HG02610 (cell line): ENCODE measurements at regions not wholly inside any gene's neighbourhood (a gene's known extent, or its start where the extent isn't known, plus 50 kb on each side); places are given as distances from the start of the nearest gene placed in this dataset.

Experiments
- ATAC-seq: cut with Tn5 transposase; IDR thresholded peaks from one replicate; pipeline ENCODE4 v1.9.1; 2021; ENCODE audit warnings: mild to moderate bottlenecking, moderate library complexity; ENCODE audit not compliant: unreplicated experiment

DNA sequence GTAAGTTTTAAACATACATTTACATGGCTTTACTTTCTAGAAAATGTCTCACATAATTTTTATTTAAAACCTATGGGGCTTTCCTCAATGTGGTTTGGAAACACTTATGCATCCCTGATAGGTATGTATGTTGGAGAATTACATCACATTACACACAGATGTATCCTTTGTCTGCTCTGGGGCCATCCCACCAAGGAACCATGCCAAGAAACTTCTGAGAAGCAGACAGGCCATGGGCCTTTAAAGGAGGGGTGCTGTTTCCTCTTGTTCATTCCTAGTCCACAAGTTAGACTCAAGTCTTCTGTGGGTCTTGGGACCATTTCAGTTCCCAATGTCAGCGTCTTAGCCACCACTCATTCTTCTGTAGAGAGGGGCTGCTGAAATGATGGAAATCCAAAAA is 162.0 kb upstream of the SETBP1 start:
- no peak for ATAC-seq

DNA sequence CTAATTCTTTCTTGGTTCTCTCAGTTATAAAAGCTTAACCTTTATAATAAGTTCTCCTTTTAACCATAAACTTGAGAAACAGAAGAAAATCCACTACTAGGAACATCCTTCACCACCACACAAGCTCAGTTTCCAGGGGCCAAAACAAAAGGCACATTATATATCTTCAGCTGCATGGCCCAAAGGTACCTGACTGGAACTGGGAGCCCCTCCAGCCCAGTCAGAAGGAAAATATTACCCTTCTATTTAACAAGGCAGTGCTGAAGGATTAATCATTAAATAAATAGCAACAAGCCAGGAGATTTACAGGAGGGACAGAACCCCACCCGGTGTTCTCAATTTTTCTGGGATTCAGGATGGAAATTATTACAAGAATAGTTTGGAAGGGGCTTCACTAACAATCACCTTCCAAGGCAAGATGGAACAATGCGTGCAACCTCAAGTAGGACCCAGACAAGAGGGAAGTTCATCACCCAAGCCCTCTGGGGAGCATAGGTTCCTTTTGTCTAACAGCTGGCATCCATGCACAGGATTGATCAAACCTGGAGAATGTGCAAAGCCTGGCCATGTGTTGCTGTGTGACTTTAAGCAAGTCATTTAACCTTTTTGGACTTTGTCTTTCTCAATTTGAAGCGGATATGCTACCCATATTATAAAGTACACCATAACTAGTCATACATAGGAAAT is 159.6 kb upstream of the SETBP1 start:
- ATAC-seq = no peak

DNA sequence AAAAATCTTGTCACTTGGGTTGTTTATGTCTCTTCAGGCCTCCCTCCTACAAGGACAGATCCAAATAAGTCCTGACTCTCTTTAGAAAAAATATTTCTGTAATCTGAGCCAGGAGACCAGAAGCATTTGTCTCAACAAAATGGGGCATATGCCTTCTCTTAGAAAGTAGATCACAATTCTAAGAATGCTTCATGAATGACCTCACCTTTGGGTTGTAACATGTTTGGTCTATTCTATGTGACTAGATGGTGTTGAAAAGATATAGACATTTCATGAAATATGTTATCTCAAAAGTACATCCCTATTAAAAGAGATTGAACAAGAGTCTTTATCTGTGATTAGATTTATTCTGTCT is 159.0 kb upstream of the SETBP1 start:
- no peak for ATAC-seq

DNA sequence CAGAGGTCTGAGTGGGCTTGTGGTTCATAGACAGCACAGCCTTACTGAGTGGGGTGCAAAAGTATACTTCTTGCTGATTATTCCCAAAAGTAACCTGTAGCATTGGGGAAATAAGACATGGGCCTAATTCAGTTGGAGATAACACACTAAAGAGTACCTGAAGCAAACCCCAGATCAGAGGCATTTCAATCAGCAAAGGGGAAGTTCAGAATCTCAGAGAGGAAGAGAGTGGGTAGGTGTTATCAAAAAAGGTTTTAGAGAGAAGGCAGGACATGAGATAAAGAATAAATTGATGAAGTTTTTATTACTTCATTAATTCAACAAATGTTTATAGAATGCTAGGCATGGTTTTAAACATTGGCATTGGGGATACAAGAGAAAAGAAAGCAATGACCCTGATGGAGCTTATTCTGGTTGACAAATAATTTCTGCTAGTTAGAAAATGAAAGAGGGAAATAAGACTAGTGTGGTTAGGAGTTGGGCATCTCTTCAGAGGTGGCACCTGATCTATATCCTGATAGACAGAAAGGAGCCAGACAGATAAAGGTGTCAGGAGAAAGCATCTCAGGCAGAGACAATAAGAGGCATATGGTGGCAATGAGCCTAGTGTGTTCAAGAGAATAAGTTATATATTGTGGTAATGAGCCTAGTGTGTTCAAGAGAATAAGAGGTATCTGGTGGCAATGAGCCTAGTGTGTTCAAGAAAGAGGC is 153.8 kb upstream of the SETBP1 start:
- no peak for ATAC-seq

DNA sequence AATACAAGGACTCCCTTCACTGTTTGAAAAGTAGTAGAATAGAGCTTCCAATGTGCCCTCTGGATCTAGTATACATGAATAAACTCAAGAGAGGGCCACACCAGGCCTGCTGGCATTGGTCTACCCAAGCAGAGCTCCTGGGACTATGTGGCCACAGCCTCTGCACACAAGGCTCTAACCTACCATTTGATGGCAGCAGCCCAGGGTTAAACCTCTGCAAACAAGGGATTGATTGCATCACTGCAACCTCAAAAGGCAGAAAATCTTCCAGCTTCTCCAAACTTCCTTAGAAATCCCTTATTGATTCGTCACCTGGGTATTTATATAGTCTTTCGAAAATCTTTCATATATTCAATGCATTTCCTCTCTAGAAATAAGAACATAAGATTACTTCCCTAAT is 147.6 kb upstream of the SETBP1 start:
- no peak for ATAC-seq

DNA sequence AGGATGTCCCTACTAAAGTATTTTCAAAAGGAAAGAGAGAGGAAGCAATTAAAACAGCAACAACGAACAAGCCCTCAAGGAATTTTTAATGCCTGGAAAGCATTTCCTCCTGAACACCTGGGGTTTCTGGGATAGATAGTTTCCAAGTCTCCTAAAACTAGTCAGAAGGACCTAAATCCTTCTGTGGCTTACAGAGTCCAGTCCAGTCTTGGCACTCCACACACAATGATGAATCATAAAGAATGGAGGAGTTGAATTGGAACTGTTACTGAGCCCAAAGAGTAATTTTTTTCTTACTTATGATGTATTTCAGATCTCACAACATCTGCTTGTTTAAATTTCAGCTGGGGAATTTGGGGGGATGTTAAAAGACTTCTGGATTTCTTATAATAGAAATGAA is 144.6 kb upstream of the SETBP1 start:
- no peak for ATAC-seq

DNA sequence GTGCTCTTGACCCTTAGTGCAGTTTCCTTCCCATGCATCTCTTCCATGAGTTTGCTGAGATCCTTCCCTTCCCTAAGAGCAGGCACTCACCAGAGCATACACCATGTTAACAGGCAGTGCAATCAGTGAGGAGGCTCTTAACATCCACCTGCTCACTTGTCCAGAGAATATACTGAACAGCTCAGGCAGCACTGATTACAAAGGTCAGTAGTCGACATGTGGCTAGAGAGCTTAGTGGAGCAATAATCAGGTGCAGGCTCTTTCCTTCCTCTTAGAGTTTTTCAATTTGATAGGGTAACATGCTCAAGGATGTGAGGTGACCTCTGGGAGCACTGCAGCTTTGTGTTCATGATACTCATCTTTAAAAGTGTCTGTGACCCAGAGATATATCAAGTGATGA is 144.1 kb upstream of the SETBP1 start:
- no peak for ATAC-seq

DNA sequence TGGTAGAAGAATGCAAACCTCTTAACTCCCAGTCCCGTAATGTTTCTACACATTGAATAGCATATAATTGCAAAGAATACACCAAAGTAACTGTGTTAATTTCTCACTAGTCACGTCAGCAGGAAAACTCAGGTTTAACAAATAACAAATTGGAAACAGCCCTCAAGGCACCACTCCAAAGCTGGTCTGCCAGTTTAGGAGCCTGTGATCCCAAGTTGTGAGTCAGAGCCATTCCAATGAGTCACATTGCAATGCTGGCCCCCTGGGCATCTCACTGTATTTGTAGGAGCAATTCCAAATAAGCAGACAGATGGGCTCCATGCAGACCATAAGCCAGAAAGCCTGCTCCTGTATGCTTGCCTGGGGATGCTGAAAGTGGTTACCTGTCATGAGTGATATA is 143.2 kb upstream of the SETBP1 start:
- ATAC-seq = no peak

DNA sequence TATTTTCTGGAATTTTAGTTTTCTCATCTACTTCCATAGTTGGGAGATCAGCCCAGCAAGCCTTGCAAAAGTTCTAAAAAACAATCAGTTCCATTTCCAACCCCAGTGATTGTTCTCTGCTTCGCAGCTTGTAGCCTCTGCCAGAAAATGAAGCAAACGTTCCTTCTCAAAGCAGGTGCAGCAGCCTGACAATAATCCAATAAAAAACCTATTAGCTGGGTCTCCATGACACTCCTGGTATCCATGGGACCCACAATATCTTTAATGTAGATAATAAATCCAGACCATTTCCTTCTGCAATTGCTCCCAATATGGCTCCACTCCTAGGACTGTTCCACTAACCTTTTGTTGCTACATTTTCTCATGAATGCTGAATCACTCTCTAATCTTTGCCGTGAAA is 140.8 kb upstream of the SETBP1 start:
- ATAC-seq = no peak

DNA sequence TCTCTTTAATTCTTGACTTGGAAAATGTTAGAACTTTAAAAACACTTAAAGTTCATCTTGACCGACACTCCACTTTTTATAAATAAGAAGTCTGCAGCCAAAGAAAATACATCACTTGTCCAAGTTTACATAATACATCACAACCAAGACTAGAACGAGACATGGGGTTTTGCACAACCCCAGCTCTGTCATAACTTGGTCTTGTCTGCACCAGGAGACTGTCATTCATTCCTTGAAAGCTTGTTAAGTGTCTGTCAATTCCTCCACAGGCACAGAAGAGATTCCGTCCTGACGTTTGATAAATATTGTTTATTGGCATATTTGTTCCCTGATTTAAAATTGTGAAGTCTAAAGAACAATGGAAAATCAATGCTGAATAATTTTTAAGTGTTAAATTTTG is 139.5 kb upstream of the SETBP1 start:
- ATAC-seq = no peak

DNA sequence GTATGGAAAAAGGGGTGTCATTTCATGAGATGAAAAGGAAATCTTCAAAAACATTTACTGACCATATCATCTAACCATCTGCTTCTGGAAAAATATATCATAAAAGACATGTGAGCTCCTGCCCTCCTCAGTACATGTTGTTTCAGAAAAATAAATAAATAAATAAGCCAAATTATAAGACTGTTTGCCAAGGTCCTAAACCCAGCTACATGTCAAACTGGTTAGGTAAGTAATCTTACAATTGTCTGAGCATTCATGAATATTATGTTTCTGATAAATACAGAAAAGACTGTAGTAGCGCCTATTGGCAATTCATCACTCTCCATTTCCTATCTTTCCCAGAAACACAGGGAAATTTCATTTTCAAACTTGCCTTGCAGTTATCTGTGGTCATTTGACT is 138.9 kb upstream of the SETBP1 start:
- ATAC-seq = no peak

DNA sequence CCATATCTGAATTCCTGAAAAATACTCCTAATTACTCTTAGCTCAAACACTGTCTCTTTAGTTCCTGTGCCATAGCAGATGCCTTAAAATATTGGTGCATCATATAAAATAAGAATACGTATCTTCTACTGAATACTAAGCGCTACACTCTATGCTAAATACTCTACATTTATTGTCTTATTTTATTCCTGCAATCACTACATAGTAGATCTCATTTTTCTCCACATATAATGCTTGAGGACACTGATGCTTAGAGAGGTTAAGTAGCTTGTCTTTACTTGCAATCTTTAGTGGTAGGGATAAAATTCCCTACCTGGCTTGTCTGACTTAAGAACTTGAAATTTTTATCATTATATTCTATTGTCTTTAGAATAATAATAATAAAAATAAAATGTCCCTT is 137.3 kb upstream of the SETBP1 start:
- ATAC-seq = no peak

DNA sequence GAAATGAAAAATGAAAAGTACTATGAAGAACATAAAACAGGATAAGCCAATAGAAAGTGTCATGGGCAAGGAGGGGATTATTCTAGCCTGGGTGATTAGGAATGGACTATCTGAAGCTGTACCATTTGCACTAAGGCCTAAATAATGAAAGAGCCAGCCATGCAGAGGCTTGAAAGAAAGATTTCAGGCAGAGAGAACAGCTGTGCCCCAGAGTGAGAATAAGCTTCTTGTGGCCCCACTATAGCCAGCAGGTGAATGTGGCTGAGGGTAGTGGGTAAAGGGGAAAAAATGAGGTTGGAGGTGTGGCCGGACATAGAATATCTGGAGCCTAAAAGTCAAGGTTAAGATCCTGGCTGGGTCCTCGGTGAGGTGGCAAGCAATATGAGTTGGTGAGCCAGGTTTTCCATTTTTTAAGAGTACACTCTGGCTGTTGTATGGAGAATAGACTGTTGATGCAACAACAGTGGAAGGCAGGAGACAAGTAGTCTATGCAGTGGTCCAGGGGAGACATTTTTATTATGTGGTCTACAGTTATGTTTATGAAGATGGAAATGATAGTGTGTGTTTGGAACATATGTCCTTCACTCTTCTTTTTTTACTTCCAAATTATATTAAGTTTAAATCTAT is 135.2 kb upstream of the SETBP1 start:
- no peak for ATAC-seq

DNA sequence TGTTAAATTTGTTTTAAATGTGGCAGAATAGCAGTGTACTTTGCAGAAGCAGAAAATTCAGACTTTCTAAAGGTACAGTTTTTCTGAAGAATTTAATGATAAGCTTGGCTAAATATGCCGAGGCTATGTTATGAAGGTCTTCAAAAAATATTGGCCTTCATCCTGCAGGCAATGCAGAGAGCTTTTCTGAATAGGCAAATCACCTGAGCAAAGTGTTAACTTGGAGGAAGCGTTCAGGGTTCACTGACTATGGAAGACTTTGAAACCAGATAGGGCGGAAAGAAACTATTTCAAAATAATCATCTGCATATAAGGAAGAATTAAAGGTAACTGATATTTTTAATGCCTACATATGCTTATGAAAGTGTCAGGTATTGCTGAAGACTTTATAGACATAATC is 133.7 kb upstream of the SETBP1 start:
- ATAC-seq = no peak

DNA sequence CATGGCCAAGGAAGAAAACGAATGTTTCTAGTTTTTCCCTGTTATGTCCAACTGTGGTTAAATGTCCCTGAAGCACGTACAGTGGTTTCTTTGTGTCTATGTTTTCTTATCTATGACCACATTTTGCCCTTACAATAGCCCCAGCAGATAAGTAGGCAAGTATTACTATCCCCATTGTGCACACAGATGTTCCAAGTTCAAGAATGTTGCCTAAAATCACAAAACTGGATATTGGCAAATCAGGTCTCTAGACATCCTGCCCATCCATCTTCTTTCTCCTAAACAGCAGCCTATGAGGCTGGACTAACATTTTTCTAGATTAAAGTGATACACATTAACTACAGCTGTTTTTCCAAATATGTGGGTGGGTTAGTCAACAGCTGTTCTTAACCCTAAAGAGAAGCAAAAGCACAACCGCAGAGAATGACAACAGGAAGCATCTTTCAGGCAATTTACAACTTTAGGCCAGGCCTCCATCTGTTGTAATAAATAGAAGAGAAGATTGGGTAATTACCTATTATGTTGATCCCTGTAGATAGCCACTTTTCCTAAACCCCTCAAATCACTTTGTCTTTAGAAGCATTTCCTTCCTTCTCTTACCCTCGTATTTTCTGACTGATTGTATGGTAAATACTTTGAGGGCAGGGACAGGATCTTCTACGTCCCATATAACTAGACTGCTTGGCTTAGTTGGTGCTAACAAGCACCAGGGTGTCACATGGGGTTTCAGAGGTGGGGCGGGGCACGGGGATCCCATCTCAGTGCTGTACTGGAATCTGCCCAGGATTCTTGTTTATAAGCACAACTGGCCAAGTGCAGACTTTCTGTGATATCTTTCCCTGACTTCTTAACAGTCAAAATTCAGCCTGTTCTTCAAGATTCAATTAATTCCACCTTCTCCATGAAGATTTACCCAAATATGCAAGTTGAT is 132.1 kb upstream of the SETBP1 start:
- ATAC-seq = no peak

DNA sequence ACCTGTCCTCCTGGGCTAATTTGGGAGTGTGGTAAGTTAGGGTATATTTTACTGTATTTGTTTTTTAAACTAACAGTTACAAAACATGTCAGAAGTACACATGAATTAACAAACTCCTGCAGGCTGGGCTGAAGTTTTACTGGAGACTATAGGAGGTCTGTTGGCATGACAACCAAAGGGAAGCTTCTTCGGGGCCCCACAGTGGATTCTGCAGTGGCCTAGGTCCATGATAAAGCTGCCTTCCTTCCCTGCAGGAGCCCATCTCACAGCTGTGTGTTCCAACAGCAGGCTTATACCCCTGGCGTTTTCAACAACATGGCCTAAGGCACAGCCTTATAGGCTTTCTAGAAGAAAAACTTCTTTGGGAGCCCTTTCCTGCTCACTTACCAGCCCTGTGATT is 128.0 kb upstream of the SETBP1 start:
- no peak for ATAC-seq

DNA sequence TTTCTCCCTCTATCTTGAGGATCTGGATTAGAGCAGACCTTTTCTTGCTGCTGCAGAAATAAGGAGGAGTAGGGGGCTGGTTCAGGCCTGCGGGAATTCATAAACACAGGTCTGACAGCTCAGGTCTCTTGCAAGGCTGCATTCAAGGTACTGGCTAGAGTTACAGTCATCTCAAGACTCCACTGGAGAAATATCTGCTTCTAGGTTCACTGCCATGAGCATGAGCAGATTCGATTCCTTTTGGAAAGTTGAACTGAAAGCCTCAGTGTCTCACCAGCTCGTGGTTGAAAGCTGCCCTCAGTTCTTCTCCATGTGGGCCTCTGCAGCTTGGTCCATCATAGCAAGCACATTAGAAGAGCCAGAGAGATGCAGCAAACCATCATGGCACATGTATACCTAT is 124.4 kb upstream of the SETBP1 start:
- peak; percentile 75 for ATAC-seq

DNA sequence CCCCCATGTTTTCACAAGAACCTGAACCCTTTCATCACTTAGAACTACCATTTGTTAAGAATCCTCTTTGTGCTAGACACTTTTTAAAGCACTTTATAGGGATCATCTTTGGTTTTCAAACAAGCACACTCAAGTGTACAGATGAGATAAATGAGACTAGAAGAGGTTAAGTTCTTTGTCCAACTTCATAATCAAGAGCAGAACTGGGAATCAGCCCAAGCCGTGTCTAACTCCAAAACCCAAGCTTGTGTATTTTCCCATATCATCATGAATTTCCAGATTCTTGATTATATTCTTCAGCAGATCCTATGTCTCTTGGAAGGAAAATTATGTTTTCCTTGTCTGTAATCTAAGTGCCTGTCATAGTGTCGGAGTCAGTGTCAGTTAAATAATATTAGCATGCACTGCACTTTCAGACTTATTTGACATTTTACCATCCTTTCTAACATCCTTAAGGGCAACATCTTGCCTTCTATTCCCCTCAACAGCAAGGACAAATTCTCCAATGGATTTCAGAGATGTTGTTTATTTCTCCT is 123.0 kb upstream of the SETBP1 start:
- ATAC-seq = no peak

DNA sequence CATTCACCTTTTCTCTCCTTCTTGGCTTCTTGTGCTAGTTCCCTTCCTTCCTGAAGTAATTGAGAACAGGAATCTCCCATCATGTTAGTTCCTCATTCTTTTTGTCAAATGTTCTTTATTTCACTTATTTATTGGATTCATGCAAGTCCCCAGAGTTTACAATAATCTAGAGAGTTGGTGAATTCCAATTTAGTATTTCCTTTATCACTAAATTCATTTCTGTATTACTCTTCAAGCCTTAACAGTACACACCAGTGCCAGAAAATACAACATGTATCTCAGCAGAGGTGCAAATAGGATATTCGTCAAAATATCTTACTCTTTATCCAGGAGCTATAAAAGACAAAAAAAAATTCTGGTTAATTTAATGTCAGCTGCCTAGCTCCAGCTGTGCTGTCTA is 121.9 kb upstream of the SETBP1 start:
- ATAC-seq = no peak

DNA sequence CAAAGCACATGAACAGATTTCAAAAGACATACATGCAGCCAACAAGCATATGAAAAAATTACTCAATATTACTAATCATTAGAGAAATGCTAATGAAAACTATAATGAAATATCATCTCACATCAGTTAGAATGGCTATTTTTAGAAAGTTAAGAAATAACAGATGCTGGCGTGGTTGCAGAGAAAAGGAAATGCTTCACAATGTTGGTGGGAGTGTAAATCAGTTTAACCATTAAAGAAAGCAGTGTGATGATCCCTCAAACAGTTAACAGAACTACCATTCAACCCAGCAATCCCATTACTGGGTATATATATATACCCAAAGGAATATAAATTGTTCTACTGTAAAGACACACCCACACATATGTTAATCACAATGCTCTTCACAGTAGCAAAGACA is 117.7 kb upstream of the SETBP1 start:
- no peak for ATAC-seq

DNA sequence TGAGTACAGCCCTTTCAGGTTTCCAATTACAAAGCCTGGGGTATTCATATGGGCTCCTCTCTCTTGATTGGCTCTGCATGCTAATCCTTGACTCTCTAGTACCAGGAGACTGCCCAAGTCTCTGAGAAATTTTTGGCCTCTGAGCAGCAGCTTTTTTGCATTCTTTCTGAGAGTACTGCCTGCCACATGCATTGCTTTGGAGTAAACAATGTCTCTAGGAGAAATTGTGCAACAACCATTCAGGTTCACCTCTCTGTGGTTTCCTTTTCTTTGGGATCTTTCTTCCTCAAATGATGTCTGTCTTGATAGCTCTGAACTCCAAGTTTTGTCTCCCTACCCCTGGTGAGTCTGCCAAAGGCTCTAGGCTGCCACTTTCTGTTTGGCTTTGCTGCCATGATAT is 115.8 kb upstream of the SETBP1 start:
- ATAC-seq = no peak
